Kidney capillary endothelial cell (primary cell): ENCODE measurements at regions not wholly inside any gene's neighbourhood (a gene's known extent, or its start where the extent isn't known, plus 50 kb on each side); places are given as distances from the start of the nearest gene placed in this dataset.
"Not testable (repeated sequence)": the region's sequence is repeated elsewhere in the genome, so short reads cannot be mapped to it uniquely, and the experiment has no call there.

Source experiments
- DNase-seq: peaks from one replicate; pipeline ENCODE4 v3.0.0-alpha.2; 2018; ENCODE audit warnings: low spot score

GRCh38 chr4:124990398-124990797, 277.9 kb upstream of the ANKRD50 start:
- DNase-seq, result no peak

GRCh38 chr4:124980276-124980752, 267.8 kb upstream of the ANKRD50 start:
- DNase-seq, result no peak

- not testable (repeated sequence) for DNase-seq
These were observed 266.0 kb upstream of the ANKRD50 start for GRCh38 chr4:124978536-124978935.

DNA sequence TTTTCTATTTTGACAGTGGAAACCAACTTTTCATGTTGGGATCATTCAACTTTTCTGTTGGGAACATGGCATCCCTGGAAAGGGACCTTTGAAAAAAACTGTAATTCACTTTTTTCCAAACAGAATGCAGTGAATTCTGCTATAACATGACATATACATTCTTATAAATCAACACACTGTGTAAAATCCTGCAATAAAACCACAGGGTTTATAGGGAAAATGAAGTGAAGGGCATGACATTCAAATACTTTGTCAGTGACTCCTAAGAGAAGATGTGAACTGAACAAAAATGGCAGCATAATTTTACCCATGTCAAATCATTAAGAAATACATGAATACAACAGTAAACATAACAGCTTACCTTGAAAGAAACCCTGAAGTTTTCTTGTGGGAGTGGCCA, 264.5 kb upstream of the ANKRD50 start:
- no peak for DNase-seq

GRCh38 chr4:124974152-124974551, 261.6 kb upstream of the ANKRD50 start:
- no peak for DNase-seq

- DNase-seq, result no peak
These were observed 261.2 kb upstream of the ANKRD50 start for GRCh38 chr4:124973716-124974115.

DNA sequence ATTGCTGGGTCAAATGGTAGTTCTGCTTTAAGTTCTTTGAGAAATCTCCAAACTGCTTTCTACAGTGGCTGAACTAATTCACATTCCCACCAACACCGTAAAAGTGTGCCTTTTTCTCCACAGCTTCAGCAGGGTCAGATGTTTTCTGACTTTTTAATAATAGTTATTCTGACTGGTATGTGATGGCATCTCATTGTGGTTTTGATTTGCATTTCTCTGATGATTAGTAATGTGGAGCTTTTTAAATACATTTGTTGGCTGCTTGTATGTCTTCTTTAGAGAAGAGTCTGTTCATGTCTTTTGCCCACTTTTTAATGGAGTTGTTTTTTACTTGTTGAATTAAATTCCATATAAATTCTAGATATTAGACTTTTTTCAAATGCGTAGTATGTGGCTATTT, 257.5 kb upstream of the ANKRD50 start:
- DNase-seq, result no peak

- DNase-seq, result no peak
These were observed 253.0 kb upstream of the ANKRD50 start for GRCh38 chr4:124965497-124965891.

- no peak for DNase-seq
These were observed 252.4 kb upstream of the ANKRD50 start for GRCh38 chr4:124964852-124965496.

DNA sequence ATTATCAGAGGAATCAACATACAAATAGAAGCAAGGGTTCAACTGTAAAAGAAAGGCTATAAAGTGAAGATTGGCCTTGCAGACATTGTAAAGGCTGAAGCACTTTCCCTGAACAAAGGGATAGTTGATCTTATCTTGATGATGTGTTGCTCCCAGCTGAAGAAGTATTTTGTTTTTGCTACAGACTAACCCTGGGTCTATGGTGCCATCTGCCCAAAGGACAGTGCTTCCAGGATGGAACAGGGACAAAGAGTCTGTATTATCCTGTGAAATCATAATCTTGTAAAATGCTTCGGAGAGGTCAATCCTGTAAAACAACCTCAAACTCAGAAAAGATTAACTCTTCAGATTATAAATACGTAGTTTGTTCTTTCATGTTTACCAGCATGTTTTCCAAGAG, 251.7 kb upstream of the ANKRD50 start:
- DNase-seq, result no peak

- no peak for DNase-seq
These were observed 248.7 kb upstream of the ANKRD50 start for GRCh38 chr4:124961138-124961750.

DNA sequence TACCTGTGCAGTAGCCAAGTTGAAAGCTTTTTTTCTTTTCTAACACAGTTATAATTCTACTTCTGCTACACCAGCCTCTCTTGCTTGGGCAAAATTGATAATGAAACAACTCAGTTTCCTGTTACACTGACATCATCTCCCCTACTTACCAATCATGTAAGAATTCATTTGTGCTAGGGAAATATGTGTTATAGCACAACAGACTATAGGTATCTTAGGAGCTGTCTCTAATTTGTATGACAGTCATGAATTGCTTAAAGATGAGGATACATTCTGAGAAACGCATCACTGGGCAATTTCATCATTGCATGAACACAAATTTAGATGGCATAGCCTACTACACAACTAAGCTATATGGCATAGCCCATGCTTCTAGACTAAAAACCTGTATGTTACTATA, 246.3 kb upstream of the ANKRD50 start:
- DNase-seq, result no peak

DNA sequence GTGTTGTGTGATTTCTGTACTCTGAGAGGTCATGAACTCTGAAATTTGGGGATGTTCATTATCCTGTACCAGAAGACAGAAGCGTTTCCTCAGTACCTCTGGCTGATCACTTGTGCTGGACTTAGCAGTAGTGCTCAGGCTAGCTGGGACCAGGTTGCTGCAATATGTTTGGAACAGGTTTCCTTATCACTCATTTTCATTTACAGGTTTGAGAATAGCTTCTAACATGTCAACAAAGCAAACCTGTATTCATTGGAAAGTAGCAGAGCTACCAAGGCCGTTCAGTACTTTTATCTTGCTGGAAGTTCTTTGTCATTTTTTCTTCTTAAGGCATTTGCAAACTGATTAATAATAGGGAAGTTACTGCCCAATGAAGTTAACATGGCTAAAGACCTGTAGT, 242.9 kb upstream of the ANKRD50 start:
- DNase-seq, result no peak

- DNase-seq, result no peak
These were observed 241.5 kb upstream of the ANKRD50 start for GRCh38 chr4:124954046-124954445.

- DNase-seq, result no peak
These were observed 241.0 kb upstream of the ANKRD50 start for GRCh38 chr4:124953486-124953885.

DNA sequence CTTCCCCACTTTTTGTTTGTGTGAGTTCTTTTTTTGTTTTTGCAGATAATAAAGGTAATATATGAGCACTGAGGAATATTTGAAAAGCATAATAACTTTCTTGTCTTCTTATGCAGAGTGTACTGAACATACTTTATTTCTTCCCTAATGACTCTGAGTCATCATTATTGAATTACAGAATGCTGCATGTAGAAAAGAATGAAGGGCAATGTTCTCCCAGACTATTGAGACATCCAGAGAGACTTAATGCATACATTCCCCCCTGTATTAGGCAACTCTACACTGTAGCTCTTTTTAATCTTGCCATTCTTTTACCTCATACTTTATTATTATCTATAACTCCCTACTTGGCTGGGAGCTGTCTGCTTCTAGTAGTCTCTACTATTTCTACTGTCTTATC, 240.5 kb upstream of the ANKRD50 start:
- no peak for DNase-seq

DNA sequence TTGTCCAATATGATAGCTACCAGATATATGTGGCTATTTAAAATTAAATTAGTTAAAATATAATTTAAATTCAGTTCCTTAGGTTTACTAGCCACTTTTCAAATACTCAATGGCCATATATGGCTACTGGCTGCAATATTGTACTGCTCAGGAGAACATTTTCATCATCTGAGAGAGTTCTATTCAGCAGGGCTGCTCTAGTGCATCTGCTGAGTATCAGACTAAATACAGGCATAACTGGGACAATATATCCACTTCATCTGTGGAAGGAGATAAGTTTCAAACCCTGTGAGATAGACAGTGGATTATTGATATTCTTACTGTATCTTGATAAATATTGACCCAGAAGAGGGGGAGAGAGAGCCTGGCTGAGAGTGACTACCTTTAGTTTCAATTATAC, 240.1 kb upstream of the ANKRD50 start:
- DNase-seq, result no peak

GRCh38 chr4:124948976-124949597, 236.6 kb upstream of the ANKRD50 start:
- DNase-seq, result no peak

GRCh38 chr4:124947622-124948265, 235.2 kb upstream of the ANKRD50 start:
- DNase-seq, result no peak

DNA sequence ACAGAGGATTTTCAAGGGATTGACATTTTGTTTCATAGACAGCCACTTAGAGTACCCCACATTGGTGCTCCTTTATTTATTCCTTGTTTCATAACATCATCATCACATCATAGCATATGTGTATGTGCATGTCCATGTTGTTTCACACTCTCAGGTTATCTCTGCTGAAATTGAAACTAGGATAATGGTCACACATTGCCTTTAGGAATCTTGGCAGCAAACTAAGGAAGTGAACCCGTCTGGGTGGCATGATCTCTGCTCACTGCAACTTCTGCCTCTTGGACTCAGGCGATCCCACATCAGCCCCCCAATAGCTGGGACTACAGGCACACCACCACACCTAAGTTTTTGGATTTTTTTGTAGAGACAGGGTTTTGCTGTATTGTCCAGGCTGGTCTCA, 234.2 kb upstream of the ANKRD50 start:
- no peak for DNase-seq

- no peak for DNase-seq
These were observed 232.9 kb upstream of the ANKRD50 start for GRCh38 chr4:124945422-124945821.

GRCh38 chr4:124943938-124944337, 231.4 kb upstream of the ANKRD50 start:
- DNase-seq, result no peak
